ENCODE measurements at regions not wholly inside any gene's neighbourhood (a gene's known extent, or its start where the extent isn't known, plus 50 kb on each side); places are given as distances from the start of the nearest gene placed in this dataset.

GRCh38 chr16:8070506-8070905 lies 519.8 kb downstream of the TMEM114 start:
- TF ChIP-seq CTCF (IDR thresholded peaks at IDR 0.05; ENCODE audit: poor library complexity) (no peak), EZH2 (IDR thresholded peaks at IDR 0.05; ENCODE audit: borderline replicate concordance) (no peak), EZH2phosphoT487 (IDR thresholded peaks at IDR 0.05; ENCODE audit: low read depth, severe bottlenecking, unreplicated experiment) (no peak)
